ENCODE measurements at regions not wholly inside any gene's neighbourhood (a gene's known extent, or its start where the extent isn't known, plus 50 kb on each side); places are given as distances from the start of the nearest gene placed in this dataset.

GRCh38 chr18:34598120-34598635 is 111.9 kb upstream of the DTNA start:
- Histone ChIP-seq H3K27ac (no peak overlapping the region), H3K4me3 (no peak overlapping the region)
- no peak for TF ChIP-seq CTCF (IDR thresholded peaks at IDR 0.05)
- no peak for DNase-seq (ENCODE audit: low spot score)

DNA sequence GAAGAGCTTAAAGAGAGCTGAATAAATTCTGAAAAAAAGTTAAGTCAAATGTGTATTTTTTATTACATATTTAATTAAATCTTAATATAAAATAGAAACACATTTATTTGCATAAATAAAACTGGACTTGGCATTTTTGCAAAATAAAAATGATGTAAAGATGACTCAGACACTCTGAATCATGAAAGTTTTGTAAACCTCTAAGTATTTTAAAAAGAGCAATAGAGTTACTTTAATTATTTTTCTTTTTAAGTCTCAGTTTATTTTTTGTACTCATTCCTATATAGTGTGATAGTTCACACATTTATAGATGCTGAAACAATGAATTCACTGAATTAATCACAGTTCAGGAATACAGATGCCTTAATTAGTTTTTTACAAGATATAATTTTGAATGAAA is 109.9 kb upstream of the DTNA start:
- H3K4me3 ChIP-seq = no peak overlapping the region
- no peak for TF ChIP-seq CTCF (IDR thresholded peaks at IDR 0.05)
- no peak for DNase-seq (ENCODE audit: low spot score)
- no peak overlapping the region for H3K27ac ChIP-seq

DNA sequence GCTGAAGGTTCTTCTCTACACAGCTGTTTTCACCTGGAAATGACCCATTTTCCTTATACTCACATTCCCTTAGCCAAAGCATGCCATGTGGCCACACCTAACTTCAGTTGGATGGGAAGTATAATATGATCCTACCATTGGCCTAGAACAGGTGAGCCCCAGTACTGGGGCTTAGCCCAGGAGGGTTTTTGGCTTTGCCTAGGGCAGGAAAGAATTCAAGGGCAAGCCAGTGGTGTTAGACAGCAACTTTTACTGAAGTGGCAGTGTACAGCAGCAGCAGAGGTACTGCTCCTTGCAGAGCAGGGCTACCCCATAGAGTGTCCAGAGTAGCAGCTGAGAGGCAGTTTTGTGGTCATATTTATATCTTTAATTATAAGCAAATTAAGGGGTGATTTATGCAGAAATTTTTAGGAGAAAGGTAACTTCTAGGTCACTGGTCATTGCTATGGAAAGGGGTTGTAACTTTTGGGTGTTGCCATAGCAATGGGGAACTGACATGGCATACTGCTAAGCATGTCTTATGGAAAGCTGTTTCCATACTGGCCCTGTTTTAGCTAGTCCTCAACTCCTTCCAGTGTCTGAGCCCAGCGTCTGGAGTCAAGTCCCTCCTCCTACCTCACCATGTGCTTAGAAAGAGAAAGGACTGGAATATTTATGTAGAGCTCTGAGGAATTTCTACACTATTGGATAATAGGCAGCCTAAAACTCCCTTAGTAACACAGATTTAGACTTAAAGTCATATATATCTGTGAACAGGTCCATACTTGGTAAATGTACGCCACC is 109.0 kb upstream of the DTNA start:
- Histone ChIP-seq H3K4me3 (no peak overlapping the region), H3K27ac (no peak overlapping the region)
- no peak for DNase-seq (ENCODE audit: low spot score)
- TF ChIP-seq CTCF (IDR thresholded peaks at IDR 0.05) = no peak

DNA sequence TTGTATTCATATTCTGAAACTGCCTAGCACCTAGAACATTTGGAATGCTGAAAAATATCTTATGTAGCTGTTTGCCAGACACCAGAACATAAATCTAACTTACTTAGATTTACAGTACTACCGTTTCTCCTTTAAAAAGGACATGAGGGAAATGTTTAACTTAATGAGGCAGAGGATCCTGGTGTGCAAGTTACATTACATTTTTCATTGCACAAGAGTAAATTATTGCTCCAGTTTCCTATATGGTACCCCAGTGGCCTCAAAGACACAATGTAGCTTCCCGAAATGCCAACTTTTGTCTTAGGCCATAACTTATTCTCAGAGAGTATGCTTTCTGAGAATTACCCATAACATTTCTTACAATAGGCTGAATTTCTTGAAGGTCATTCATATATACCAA is 105.5 kb upstream of the DTNA start:
- H3K4me3 ChIP-seq = no peak overlapping the region
- no peak for DNase-seq (ENCODE audit: low spot score)
- TF ChIP-seq CTCF (IDR thresholded peaks at IDR 0.05) = no peak
- H3K27ac ChIP-seq = no peak overlapping the region

- no peak for TF ChIP-seq CTCF (IDR thresholded peaks at IDR 0.05)
- Histone ChIP-seq H3K4me3 (no peak overlapping the region), H3K27ac (no peak overlapping the region)
- DNase-seq (ENCODE audit: low spot score) = no peak
Observed at GRCh38 chr18:34606851-34607250, 103.2 kb upstream of the DTNA start.

- TF ChIP-seq CTCF (IDR thresholded peaks at IDR 0.05) = no peak
- no peak overlapping the region for H3K27ac ChIP-seq
- no peak overlapping the region for H3K4me3 ChIP-seq
- no peak for DNase-seq (ENCODE audit: low spot score)
Observed at GRCh38 chr18:34608064-34608463, 102.0 kb upstream of the DTNA start.

GRCh38 chr18:34609986-34610648 is 100.0 kb upstream of the DTNA start:
- DNase-seq (ENCODE audit: low spot score) = no peak
- TF ChIP-seq CTCF (IDR thresholded peaks at IDR 0.05) = no peak
- no peak overlapping the region for H3K27ac ChIP-seq
- H3K4me3 ChIP-seq = no peak overlapping the region

Data from coronary artery (tissue), 2 donors.